ENCODE measurements at regions not wholly inside any gene's neighbourhood (a gene's known extent, or its start where the extent isn't known, plus 50 kb on each side); places are given as distances from the start of the nearest gene placed in this dataset.

DNA sequence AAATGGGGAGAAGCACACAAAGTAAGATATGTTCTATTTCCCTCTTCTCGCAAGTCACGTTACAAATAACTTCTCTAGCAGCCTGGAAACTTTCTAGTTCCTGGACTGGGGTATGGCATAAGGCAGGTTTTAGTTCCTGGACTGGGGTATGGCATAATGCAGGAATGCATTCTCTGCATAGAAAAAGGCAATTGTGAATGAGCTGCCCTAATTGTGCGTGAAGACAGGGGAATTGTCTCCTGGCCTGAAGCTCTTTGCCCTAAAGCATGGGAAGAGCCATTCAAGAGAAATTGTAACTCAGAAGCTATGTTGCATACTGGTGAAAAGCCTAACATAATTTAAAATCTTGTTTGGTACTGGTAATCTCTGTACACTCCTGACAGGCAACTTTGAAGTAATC is 54.3 kb upstream of the CBLB start:
- DNase-seq: no peak

DNA sequence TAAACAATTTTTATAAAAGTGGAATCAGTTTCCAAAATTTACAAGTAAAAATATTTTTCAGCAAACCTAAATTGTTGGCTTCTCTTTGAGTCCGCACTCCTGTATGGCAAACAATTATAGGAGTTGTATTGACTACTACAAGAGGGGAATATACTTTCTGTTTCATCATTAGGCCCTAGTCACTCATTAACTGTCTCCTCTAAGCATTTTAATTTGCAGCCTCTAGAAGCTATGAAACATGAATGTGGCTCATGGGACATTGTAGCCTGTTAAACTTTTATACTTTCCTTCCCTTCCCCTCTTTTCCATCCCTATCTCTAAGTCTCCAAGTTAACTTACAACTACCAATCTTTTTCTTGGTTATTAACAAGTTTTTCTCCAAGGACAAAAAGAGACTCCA is 58.9 kb upstream of the CBLB start:
- DNase-seq: no peak

DNA sequence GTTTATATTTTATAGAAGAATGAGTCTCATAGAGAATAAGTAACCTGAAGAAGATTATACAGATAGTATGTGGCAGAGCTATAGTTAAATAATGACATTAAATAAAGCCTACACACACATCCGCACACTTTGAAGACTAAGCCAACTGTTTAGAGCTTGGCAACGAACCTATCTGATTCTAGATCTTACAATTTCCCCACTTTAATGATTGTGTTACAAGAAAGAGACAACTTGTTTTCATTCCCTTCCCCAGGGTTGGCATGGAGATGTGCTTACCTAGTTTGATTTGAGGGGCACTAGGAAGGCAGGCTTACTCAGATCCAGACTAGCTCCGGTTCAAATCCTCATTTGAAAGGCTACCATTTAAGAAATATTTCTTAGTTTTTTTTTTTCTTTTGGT is 61.9 kb upstream of the CBLB start:
- no peak for DNase-seq

DNA sequence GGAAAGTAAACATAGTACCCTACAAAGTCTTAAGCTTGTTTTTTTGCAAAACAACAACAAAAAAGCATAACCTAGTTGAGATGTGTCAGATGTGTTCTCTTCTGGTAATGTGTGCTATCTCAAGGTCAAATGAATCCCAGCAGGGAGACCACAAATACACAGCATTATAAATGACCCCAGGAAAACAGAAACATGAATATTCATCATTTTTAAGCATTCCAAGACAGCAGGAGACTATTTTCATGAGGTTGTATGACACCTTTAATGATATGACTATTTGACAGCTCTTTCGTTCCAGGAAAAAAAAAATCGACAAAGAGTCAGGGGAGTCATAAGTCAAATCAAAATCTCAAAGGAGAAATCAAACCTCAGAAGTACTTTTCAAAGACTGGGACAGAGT is 62.7 kb upstream of the CBLB start:
- no peak for DNase-seq

DNA sequence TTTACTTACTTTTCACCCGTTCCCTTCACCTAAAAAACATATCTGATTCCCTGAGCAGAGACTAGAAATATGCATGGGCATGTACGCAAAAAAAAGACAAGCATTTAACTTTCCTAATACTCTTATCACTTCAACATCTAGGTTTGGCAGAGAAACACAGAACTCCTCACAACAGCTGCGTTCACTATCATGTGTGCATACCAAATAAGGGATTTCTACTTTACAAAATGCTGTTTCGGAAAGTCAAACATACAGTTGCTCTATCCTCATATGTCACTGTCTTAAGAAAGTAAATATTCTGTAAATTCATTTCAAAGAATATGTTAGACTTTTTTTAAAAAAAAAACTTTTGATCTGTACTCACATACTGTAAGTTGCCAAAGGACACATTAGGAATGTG is 65.1 kb upstream of the CBLB start:
- no peak for DNase-seq

DNA sequence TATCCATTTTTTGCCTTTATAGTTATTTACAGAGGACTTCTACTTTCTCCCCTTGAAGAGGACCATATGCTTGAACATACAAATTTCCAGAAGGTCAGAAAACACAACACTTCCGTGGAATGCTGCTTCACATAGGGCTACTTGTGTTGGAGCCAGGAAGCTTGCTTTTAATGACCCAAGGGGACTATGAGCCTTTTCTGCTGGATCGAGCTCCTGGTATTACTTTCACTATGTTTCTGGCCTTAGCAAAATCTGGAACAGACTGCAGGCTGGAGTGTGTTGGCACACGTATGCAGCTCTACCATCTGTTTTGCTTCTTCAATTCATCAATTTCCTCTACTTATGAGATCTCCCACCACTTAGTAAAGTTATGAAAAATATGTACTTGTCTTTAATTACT is 69.3 kb upstream of the CBLB start:
- no peak for DNase-seq

DNA sequence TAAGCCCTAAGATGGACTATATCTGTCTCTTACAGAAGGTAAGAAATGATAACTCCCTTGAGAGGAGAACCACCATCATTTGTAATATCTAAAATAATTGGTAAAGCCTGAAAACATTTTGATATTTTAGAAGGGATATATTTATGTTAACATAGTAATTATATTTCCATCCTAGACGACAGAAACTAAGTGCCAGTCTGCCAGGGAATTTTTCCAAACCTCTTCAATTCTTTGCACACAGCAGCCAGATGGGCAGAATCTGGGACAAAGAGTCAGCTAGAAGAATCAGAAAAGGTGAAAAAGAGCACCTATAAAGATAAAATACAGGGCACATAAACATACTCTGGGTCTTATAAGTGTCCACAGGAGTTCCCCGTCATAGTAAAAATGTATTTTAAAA is 70.0 kb upstream of the CBLB start:
- no peak for DNase-seq

DNA sequence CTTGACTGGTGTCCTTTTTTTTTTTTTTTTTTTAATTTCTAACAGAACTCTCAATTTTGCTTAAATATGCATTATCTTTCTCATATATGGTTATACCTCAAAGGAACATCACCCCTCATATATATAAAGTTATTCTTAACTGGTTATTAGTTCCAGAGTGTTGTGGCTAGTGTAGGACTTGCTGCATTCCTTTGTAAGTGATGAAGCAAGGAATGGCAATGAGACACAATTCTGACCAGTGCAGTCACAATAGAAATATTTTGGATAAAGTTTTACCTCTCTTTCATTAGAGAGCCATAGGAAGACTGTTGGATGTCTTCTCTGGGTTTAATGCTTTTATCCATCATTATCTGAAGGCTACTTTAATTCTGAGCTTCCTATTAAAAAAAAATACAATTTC is 75.5 kb upstream of the CBLB start:
- no peak for DNase-seq

DNA sequence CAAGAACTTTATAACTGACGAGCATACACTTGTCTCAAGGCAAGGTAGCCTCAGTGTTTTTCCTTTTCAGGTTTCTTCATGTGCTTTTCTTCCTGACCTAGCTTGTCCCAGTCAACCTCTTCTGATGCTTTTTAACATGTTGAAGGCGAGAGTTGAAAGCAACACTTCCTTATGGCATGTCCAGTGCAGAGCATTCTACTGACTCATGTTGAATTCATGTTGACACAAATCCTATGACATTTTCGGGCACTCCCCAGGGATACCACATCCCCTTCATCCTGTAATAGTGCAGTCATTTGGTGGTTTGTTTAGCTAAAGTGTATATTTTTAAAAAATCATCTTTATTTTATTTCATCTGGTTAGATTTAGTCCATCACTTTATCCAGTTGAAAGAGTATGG is 75.9 kb upstream of the CBLB start:
- DNase-seq: no peak

DNA sequence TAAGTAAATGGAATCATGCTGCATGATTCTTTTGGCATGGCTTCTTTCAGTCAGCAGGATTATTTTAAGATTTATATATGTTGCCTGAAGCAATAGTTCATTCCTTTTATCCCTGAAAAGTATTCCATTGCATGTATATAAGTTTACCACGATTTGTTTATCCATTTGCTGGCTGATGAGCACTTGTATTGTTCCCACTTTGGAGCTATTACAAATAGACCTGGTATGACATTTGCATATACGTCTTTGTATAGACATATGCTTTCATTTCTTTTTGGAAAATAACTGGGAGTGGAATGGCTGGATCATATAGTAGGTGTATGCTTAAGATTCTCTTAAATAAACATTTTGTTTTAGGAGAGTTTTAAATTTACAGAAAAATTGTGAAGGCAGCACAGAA is 79.3 kb upstream of the CBLB start:
- DNase-seq: no peak

DNA sequence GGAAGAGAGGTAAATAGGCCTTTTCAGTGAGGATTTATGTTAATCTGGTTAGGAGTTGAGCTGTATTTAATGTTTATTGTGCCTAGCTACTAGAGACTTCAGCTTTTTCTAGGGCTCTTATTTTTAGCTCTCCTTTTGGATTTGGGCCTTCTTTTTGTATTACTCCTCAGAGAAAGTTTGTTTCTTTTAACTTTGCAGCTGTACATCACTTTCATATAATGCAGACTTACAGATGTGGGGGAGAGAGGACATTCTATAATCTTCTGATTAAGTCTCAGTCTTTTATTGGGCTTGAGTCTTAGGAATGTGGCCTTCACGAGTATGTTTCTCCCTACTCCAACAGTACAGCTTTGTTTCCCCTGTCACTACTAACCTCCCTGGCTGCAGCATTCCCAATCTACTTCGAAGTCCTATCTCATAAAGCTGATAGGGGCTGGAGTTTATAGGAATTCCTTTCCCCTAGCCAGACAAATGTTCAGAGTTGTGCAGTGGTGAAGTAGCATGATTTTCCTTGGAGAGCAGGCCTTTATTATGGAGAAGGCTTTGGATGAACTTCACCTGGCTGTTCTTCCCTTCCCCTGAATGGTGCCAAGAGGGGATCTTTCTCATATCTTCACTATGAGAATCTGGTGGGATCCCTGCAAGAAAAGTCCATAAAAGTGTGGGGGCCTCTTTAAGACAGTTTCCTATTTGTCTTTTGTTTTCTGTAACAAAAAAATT is 82.2 kb upstream of the CBLB start:
- DNase-seq: no peak

DNA sequence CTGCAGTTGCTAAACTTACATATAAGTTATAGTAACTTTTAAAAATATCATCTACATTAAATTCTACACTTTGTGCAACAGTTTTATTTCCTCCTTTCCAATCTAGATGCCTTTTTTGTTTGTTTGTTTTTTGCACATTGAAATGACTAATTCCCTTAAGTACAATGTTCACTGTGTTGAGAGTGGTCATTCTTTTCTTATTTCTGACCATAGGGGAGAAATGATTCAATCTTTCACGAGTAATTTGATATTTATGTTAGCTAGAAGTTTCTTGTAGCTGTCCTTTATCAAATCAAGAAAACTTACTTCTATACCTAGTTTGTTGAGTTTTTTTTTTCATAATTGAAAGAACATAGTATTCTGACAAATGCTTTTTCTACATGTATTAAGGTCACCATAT is 85.0 kb upstream of the CBLB start:
- no peak for DNase-seq

DNA sequence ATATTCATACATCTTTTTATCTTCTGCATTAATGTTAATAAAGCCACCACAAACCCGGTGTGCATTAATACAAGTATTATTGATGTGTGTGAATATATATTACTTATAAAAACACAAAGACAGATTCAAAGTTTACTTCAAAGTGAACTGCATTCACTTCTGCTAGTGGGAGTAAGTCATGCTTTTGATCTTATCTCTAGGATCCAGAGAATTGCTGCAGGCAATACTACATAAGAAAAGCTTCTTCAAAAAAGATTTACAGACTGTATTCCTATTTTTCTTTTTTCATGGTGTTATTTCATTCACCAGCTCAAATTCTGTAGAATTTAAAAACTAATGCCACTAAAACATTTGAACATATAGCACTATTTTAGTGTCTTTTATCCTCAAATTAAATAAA is 87.5 kb upstream of the CBLB start:
- no peak for DNase-seq

DNA sequence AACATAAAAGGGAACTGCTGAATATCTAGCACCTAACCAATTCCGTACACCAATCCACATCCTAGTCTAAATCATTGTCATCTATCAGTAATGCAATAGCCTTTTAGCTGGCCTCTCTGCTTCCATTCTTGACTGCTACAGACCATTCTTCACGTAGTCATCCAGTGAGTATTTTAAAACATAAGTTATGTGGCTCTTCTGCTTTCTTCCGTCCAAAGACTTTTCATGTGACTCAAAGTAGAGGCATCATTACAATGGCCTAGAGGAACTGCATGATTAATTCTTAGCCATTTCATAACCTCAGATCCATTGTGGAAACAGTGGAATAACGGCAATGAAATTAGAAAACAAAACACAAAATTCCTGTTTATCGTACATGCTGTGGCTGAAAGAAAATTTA is 88.9 kb upstream of the CBLB start:
- no peak for DNase-seq

DNA sequence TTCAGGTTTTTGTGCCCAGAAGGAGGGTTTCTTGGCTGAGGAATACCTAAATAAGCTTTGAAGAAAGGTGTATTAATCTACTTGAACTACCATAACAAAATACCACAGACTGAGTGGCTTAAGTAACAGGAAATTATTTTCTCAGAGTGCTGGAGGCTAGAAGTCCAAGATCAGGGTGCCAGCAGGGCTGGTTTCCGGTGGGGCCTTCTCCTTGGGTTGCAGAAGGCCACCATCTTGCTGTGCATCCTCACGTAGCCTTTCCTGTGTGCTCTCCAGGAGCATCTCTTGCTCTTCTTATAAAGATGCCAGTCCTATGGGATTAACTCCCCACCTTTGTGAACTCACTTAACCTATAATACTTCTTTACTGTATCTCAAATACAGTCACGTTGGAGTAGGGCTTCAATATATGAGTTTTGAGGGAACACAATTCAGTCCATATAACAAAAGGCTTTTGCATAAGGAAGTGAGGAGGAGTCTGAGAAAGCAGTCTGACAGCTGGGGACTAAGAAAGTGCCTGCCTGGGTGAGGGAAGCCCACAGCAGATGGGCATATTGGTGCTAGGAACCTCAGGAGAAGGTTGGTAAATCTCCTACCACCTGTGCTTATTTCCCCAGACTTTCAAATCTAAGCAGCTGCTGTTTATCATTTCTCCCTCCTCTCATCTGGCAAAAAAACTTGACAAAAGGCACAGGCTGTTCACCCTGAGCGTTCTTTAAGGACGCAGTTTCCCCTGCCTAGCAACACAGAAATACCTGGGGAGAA is 89.6 kb upstream of the CBLB start:
- DNase-seq: no peak

DNA sequence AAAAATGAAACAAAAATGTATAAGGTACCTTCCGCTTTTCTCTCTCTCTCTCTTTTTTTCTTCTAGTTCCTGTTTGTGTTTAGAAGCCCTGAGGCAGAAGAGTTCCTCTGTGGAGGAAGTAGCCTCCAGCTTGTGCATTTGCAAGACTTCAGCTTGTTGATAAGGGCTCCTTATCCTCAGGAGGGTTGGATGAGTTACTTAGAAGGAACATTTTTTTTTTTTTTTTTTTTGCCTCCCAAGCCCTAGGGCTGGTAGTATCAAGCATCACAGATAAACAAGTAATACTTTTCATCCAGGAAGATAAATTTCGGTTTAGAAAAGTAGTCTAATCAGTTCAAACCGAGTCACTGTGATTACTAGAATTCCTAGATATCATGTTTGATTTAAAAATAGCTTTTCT is 91.0 kb upstream of the CBLB start:
- DNase-seq: no peak

DNA sequence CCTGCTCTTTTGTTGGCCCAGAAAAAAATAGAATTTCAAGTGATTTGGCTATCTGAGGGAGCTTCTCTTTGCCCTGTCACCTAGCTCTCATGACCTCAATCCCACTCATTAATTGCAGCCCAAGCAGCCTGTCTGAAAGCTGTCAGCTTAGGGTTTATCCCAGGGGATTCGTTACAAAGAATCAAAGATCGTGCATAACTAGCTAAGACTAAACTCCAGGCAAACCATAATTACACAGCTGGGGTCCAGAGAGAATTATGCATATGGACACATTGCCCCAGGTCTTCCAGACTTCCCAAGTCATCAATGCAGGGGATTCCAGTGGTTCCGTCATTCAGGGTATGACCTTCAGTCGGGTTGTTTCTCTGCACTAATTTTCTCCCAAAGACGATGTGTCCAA is 91.6 kb upstream of the CBLB start:
- DNase-seq: no peak

DNA sequence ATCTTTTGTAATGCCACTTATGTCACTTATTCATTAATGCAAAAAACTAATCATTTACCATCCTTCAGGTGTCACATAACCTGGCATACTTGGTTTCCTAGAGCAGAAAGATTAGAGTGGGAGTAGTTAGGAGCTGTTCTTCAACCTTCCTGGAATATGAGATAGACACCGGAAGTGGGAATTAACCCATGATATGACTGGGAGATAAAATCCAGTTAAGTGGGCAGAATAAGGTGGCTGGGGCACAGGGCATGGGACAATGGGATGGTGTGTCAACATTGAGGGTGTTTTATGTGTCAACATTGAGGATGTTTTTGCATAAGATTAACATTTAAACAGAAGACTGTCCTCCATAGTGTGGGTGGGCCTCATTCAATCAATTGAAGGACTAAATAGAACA is 94.3 kb upstream of the CBLB start:
- DNase-seq: no peak

DNA sequence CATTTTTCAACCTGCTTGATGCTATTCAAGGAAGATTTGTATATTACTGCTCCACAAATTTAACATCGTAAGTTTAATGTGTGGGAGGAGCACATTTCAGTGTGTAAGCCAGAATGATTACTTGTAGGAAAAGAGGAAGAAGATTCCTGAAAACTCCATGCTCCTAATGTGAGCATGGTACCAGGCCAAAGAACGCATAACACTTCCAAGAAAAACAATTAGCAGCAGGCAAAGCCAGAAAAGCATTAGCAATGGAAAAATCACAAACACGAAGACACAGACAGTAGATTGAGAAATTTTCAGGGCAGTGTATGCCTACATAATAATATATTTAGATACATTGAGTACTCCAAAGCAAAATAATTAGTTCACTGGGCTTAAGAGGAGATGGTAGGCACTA is 96.6 kb upstream of the CBLB start:
- DNase-seq: no peak

DNA sequence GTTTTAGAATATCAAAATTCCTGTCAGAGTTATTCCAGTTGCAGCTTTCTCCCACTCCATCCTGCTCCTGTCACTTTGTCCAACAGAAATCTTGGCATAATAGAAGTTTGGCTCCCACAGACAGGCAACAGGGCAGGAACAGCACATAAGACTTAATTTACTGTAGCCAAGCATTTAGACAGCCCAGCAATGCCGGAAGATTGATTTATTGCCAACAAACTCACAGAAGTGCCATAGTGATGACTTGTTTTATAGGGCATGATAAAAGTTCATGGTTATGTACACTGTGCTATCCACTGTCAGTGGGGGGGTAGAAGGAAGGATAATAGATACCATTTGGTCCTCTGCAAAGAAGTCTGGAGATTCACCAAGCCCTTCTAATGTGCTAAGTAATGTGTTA is 98.3 kb upstream of the CBLB start:
- no peak for DNase-seq

DNA sequence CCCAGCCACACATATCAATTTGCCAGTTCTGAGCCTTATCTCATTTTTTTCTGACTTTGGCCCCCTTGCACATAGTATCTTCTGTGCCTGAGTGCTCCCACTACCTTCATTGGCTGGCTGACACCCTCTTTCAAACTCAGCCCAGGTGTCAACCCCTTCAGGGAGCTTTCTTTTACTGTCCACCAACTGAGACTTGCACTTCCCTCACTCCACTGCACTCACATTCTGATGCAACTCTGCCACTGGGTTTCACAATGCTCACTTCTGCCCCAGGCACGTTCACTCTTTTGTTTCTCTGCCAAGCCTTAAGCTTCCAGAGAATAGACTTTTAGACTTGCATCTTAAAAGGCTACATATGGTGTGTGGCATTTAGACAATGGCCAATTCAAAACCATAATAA is 101.5 kb upstream of the CBLB start:
- no peak for DNase-seq

DNA sequence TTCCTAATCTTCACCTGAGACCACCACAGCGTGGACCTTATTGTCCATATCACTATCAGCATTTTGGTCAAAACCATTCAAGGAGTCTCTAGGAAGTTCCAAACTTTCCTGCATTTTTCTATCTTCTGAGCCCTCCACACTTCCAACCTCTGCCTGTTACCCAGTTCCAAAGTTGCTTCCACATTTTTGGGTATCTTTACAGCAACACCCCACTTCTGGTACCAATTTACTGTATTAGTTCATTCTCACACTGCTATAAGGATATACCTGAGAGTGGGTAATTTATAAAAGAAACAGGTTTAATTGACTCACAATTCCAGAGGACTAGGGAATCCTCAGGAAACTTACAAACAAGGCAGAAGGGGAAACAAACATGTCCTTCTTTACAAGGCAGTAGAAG is 103.3 kb upstream of the CBLB start:
- DNase-seq: no peak

DNA sequence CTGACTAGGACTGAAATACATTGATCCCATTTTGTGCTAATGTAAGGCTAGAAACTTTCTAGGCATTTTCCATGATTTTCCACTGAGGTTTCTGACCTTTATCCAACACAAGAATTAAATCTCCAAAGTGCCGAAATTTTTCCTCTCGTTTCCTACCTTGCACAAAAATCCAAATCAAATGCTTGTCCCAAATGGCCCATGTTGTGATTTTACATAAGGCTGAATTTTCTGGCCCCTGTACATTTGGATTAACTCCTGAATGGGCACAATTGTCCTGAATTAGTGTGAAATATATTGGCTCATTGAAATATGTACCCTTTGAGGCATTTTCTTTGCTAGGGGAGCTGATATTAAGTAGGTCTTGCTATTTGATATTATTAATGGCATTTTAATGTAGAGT is 105.6 kb upstream of the CBLB start:
- no peak for DNase-seq

DNA sequence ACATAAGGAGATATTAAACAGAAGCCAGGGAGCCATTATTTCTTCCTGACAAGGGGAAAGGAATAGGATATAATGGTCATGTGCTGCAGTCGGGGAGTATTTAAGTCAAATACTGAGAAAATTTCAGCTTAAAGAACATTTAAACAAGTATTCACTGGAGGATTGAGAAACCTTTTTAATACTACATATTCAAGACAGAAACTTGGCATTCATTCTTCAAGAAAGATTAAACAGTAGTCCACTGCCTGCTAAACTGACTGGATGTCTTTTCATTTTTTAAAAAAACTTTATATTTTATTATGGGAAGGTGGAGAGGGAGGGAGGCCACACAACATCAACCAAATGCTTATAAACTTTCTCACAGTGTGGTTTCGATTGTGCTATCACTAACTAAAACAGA is 107.4 kb upstream of the CBLB start:
- DNase-seq: no peak

DNA sequence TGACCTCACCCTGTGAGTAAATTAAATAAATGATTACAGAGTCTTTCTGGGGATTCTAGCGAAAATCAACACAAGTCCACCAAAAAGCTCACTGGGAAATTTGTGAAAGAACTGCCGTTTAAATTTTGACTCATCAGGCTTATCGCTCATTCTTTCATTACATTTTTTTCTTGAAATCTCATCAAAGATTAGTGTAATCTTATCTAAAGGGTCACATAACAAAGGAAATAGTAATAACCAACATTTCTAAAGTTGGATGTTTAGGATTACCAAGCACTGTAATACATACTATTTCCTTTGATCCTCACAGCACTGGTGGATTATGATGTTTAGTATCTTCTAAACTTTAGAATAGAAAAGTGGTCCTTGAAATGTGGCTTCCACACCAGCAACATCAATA is 111.1 kb upstream of the CBLB start:
- no peak for DNase-seq
